HEK293 (cell line): ENCODE measurements at regions not wholly inside any gene's neighbourhood (a gene's known extent, or its start where the extent isn't known, plus 50 kb on each side); places are given as distances from the start of the nearest gene placed in this dataset.

ENCODE experiments used
- CTCF ChIP-seq: fragments of 450-650 bp; formaldehyde crosslinking; IDR thresholded peaks from 2 replicates; pipeline ENCODE4 v1.5.1; 2016; ENCODE audit warnings: missing biosample characterization, missing genetic modification characterization
- KLF8 ChIP-seq: fragments of 450-650 bp; formaldehyde crosslinking; IDR thresholded peaks from 2 replicates; pipeline ENCODE4 v1.5.1; 2016; ENCODE audit warnings: missing biosample characterization, missing genetic modification characterization
- MYNN ChIP-seq: fragments of 450-650 bp; formaldehyde crosslinking; IDR thresholded peaks from 2 replicates; pipeline ENCODE4 v1.5.1; 2016; ENCODE audit warnings: missing biosample characterization, missing genetic modification characterization, borderline replicate concordance
- REST ChIP-seq: fragments of 450-650 bp; formaldehyde crosslinking; IDR thresholded peaks from 2 replicates; pipeline ENCODE4 v1.5.1; 2016; ENCODE audit warnings: missing biosample characterization, missing genetic modification characterization
- SALL2 ChIP-seq: fragments of 450-650 bp; formaldehyde crosslinking; IDR thresholded peaks from 2 replicates; pipeline ENCODE4 v1.5.0; 2017; ENCODE audit warnings: missing biosample characterization, mild to moderate bottlenecking, missing genetic modification characterization, borderline replicate concordance
- SP3 ChIP-seq: fragments of 450-650 bp; formaldehyde crosslinking; IDR thresholded peaks from 2 replicates; pipeline ENCODE4 v1.5.1; 2016; ENCODE audit warnings: missing biosample characterization, missing genetic modification characterization
- TCF7L2 ChIP-seq: IDR thresholded peaks from 2 replicates; pipeline ENCODE4 v1.6.1; 2011; ENCODE audit warnings: low read depth, mild to moderate bottlenecking, inconsistent platforms, low read length, moderate library complexity, borderline replicate concordance
- TSHZ1 ChIP-seq: fragments of 450-650 bp; formaldehyde crosslinking; IDR thresholded peaks from 2 replicates; pipeline ENCODE4 v1.5.1; 2016; ENCODE audit warnings: missing biosample characterization, missing genetic modification characterization, borderline replicate concordance
- ZBTB1 ChIP-seq: fragments of 450-650 bp; formaldehyde crosslinking; IDR thresholded peaks from 2 replicates; pipeline ENCODE4 v1.5.1; 2016; ENCODE audit warnings: missing biosample characterization, missing genetic modification characterization
- ZBTB11 ChIP-seq: fragments of 450-650 bp; formaldehyde crosslinking; conservative IDR thresholded peaks from 2 replicates; pipeline ENCODE4 v1.5.1; 2016; ENCODE audit warnings: low read depth, missing biosample characterization, missing genetic modification characterization
- ZNF292 ChIP-seq: fragments of 450-650 bp; formaldehyde crosslinking; IDR thresholded peaks from 2 replicates; pipeline ENCODE4 v1.5.1; 2016; ENCODE audit warnings: low read depth, missing biosample characterization, missing genetic modification characterization, borderline replicate concordance
- ZNF354C ChIP-seq: fragments of 450-650 bp; formaldehyde crosslinking; IDR thresholded peaks from 2 replicates; pipeline ENCODE4 v1.5.1; 2016; ENCODE audit warnings: missing biosample characterization, missing genetic modification characterization, low read depth, borderline replicate concordance
- ZNF529 ChIP-seq: fragments of 450-650 bp; formaldehyde crosslinking; IDR thresholded peaks from 2 replicates; pipeline ENCODE4 v1.5.1; 2017; ENCODE audit warnings: missing genetic modification characterization, missing biosample characterization; ENCODE audit not compliant: insufficient replicate concordance

GRCh38 chr3:160047876-160048275 is 59.2 kb downstream of the IL12A start:
- TF ChIP-seq TCF7L2 (no peak), CTCF (tag by site-specific recombination) (no peak), KLF8 (tag by site-specific recombination) (no peak), MYNN (tag by site-specific recombination) (no peak), ZNF354C (tag by site-specific recombination) (no peak), REST (tag by site-specific recombination) (no peak), TSHZ1 (tag by site-specific recombination) (no peak), SP3 (tag by site-specific recombination) (no peak), ZBTB11 (no peak), SALL2 (no peak), ZNF529 (tag by site-specific recombination) (no peak), ZNF292 (tag by site-specific recombination) (no peak), ZBTB1 (no peak)
